Astrocyte (in vitro differentiated cells and primary cell): ENCODE measurements at regions not wholly inside any gene's neighbourhood (a gene's known extent, or its start where the extent isn't known, plus 50 kb on each side); places are given as distances from the start of the nearest gene placed in this dataset.

Source experiments
- EZH2 ChIP-seq: IDR thresholded peaks from 2 replicates; pipeline ENCODE4 v1.6.1; 2012; ENCODE audit warnings: mild to moderate bottlenecking, low read length, inconsistent platforms; ENCODE audit not compliant: insufficient read depth
- TF ChIP-seq, protein P1 (sequence below): IDR thresholded peaks from 2 replicates; pipeline ENCODE4 v1.5.1; 2011; ENCODE audit warnings: low read depth, mild to moderate bottlenecking, inconsistent platforms, low read length, moderate library complexity; ENCODE audit not compliant: insufficient read depth

DNA sequence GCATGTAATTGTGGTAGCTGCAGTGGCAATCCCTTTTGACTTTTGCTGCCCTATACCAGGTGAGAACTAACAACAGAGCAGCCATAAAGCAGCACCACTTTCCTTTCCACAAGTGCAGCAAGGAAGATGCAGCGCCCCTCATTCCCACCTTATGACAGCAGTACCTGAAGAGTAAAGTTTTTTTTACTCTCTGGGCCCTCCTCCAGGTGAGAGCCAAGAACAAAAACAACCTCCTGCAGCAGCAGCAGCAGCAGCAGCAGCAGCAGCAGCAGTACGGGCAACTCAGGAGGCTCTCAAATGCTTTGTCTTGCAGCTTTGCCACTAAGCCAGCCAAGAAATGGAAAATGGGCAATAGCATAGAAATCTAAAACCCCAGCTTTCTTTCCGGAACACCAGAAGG, 397.5 kb downstream of the FIGN start:
- TF ChIP-seq, protein P1, sequence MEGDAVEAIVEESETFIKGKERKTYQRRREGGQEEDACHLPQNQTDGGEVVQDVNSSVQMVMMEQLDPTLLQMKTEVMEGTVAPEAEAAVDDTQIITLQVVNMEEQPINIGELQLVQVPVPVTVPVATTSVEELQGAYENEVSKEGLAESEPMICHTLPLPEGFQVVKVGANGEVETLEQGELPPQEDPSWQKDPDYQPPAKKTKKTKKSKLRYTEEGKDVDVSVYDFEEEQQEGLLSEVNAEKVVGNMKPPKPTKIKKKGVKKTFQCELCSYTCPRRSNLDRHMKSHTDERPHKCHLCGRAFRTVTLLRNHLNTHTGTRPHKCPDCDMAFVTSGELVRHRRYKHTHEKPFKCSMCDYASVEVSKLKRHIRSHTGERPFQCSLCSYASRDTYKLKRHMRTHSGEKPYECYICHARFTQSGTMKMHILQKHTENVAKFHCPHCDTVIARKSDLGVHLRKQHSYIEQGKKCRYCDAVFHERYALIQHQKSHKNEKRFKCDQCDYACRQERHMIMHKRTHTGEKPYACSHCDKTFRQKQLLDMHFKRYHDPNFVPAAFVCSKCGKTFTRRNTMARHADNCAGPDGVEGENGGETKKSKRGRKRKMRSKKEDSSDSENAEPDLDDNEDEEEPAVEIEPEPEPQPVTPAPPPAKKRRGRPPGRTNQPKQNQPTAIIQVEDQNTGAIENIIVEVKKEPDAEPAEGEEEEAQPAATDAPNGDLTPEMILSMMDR = no peak
- no peak for TF ChIP-seq EZH2
